Esophagus squamous epithelium (tissue), 5 donors: ENCODE measurements at regions not wholly inside any gene's neighbourhood (a gene's known extent, or its start where the extent isn't known, plus 50 kb on each side); places are given as distances from the start of the nearest gene placed in this dataset.

Experiments
- DNase-seq: peaks from one replicate; lab custom pipeline; 2025; lab: John Stamatoyannopoulos, UW
- H3K27ac ChIP-seq, 4 donors: fragments of 200-600 bp; sonication (generic); one replicate each; pipeline ENCODE4 v1.5.1; 2016 to 2019; ENCODE audit warnings: mild to moderate bottlenecking in 1 of 4
- H3K27me3 ChIP-seq, 4 donors: fragments of 200-600 bp; sonication (generic); 1 replicate in 3 of 4; 2 replicates in 1 of 4; pipeline versions ENCODE4 v1.5.1 to v1.6.0; 2017 to 2021; ENCODE audit warnings: antibody characterized with exemption in 1 of 4
- H3K36me3 ChIP-seq, 3 donors: fragments of 200-600 bp; sonication (generic); one replicate each; pipeline ENCODE4 v1.5.1; 2016 to 2019
- H3K4me1 ChIP-seq, 3 donors: fragments of 200-600 bp; sonication (generic); one replicate each; pipeline ENCODE4 v1.5.1; 2017 to 2019
- H3K4me3 ChIP-seq, 4 donors: fragments of 200-600 bp; sonication (generic); 1 replicate in 3 of 4; 2 replicates in 1 of 4; pipeline ENCODE4 v1.5.1; 2016 to 2019; ENCODE audit warnings: mild to moderate bottlenecking in 2 of 4, moderate library complexity in 1 of 4
- H3K9me3 ChIP-seq, 3 donors: fragments of 200-600 bp; sonication (generic); one replicate each; pipeline ENCODE4 v1.5.1; 2016 to 2019
- POLR2A ChIP-seq, 4 donors: fragments of 450-650 bp; IDR thresholded peaks; one replicate each; pipeline ENCODE4 v1.6.1; 2017; ENCODE audit warnings: antibody characterized with exemption in 4 of 4, mild to moderate bottlenecking in 4 of 4, moderate library complexity in 3 of 4
- WGBS, 2 donors: methylation state at CpG; one replicate each; pipeline ENCODE4 v1.1.5; 2018; 5-methylcytosine and 5-hydroxymethylcytosine counted together
- intact Hi-C: fragments of 100-400 bp; cut with DNase I; formaldehyde crosslinking; loops from one replicate; pipeline ENCODE4 v1.15.0; 2022
- TF ChIP-seq, protein P1 (sequence below), 6 experiments: fragments of 450-650 bp in 4 of 6; fragments of 200-600 bp in 2 of 6; sonication (generic) in 2 of 6; IDR thresholded peaks; one replicate each; pipeline ENCODE4 v1.5.1; 2016 to 2019; ENCODE audit warnings: antibody characterized with exemption in 6 of 6, mild to moderate bottlenecking in 4 of 6, moderate library complexity in 4 of 6
- donor health status: DM: yes; HTN: yes; CAD: no.

DNA sequence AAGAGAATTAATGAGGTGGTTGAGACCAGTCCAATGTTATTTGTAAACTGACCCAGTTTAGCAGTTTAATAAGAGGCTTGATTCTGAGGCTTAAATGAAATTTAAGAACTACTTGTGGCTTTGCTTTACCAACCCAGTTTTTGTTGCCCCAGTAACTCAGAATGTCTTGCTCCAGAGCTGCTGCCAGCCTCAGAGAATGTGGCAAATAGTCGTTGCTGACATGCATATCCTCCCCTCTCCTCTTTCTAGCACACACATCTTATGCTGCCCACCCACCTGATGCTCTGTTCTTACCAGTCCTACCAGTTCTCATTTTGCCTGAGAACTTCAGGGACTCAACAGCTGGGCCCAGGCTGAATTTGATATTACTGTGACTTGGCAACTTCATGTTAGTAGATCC, 92.4 kb upstream of the TSC22D2 start:
- TF ChIP-seq, protein P1, sequence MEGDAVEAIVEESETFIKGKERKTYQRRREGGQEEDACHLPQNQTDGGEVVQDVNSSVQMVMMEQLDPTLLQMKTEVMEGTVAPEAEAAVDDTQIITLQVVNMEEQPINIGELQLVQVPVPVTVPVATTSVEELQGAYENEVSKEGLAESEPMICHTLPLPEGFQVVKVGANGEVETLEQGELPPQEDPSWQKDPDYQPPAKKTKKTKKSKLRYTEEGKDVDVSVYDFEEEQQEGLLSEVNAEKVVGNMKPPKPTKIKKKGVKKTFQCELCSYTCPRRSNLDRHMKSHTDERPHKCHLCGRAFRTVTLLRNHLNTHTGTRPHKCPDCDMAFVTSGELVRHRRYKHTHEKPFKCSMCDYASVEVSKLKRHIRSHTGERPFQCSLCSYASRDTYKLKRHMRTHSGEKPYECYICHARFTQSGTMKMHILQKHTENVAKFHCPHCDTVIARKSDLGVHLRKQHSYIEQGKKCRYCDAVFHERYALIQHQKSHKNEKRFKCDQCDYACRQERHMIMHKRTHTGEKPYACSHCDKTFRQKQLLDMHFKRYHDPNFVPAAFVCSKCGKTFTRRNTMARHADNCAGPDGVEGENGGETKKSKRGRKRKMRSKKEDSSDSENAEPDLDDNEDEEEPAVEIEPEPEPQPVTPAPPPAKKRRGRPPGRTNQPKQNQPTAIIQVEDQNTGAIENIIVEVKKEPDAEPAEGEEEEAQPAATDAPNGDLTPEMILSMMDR (IDR thresholded peaks at IDR 0.05), result no peak
- TF ChIP-seq POLR2A (IDR thresholded peaks at IDR 0.05), result no peak
- 38 to 50% methylated on average over 1 of the region's 1 CpG for WGBS, 2 donors
- no peaks in the 10 kb centered on the region for H3K27me3 ChIP-seq
- peak overlapping the region in 1 of 4 donors; percentile 2 for H3K27ac ChIP-seq
- intact Hi-C loops, result no loop called here
- H3K4me1 ChIP-seq, result peaks cover 3 to 35% (median 7%) of the 10 kb centered on the region in 3 donors
- H3K9me3 ChIP-seq, result no peaks in the 10 kb centered on the region
- no peaks in the 10 kb centered on the region for H3K36me3 ChIP-seq
- H3K4me3 ChIP-seq, result no peak overlapping the region
- no peak for DNase-seq

DNA sequence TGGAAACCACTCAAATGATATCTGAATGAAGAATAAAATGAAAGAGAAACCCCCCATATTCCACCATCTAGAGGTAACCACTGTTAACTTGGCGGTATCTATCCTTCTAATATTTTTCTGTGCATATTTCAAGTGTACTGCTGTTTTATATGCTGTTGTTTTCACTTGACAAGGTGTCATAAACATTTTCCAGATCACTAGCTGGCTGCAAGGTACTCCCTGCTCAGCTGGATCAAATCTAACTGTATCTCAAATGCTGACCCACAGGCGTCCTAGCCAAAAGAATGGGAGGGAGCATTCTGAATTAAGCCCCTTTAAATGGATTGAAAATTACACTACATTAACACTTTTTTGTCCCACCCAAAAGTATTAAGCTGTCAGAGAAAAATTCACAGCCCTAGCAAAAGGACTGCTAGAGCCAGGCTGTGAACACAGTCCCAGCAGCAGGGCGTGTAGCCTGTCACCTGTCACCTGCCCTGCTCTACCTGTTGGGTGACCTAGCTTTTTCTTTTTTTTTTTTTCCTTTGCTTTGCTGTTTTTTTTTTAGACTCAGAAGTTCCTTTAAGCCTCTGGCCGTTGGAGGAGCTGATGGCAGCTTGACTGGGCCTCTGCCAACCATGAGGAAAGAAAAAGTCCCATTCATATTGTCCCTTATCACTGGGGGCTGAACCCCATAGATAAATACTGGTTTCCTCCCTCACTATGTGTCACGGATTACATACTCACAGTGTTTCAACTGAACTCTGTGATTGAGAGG, 93.7 kb upstream of the TSC22D2 start:
- no peak for DNase-seq
- H3K9me3 ChIP-seq, result no peaks in the 10 kb centered on the region
- no peaks in the 10 kb centered on the region for H3K36me3 ChIP-seq
- TF ChIP-seq, protein P1 (IDR thresholded peaks at IDR 0.05), result no peak
- no peak for TF ChIP-seq POLR2A (IDR thresholded peaks at IDR 0.05)
- WGBS, 2 donors, result 48 to 56% methylated on average over 5 of the region's 5 CpGs
- H3K4me1 ChIP-seq, result peaks cover 3 to 22% (median 7%) of the 10 kb centered on the region in 3 donors
- intact Hi-C loops, result no loop called here
- no peaks in the 10 kb centered on the region for H3K27me3 ChIP-seq
- H3K27ac ChIP-seq, result peak overlapping the region; percentile 12 to 63 (median 33)
- H3K4me3 ChIP-seq, result no peak overlapping the region

DNA sequence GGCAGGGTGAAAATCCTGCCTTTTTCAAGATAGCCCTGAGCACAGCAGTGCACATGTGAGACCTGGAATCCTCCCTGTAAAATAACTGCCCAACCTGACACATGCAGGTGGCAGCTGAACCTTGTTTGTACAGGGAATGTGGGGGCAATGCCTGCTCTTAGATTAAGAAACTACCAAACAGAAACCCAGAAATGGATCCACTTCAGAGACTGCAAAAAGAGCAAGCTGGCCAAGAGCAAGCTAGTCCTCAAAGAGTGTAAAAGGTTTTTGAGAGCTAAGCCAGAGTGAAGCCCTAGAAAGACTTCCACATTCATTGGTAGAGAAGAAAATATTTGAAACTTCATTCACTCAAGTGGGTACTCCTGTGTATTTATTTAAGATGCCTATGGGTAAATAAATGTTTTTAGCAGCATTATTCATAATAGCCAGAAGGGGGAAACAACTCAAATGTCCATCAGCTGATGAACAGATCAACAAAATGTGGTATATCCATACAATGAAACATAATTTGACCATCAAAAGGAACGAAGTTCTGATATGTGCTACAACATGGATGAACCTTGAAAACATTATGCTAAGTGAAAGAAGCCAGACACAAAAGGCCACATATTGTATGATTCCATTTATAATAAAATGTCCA, 96.0 kb upstream of the TSC22D2 start:
- intact Hi-C loops, result no loop called here
- no peaks in the 10 kb centered on the region for H3K27me3 ChIP-seq
- H3K27ac ChIP-seq, result no peak overlapping the region
- no peak overlapping the region for H3K4me3 ChIP-seq
- H3K36me3 ChIP-seq, result no peaks in the 10 kb centered on the region
- no peaks in the 10 kb centered on the region for H3K9me3 ChIP-seq
- TF ChIP-seq, protein P1 (IDR thresholded peaks at IDR 0.05), result peak in 1 of 6 experiments; percentile 6
- TF ChIP-seq POLR2A (IDR thresholded peaks at IDR 0.05), result no peak
- WGBS, 2 donors, result 64 to 81% methylated on average over 1 of the region's 1 CpG
- peaks cover 3 to 16% (median 7%) of the 10 kb centered on the region in 3 donors for H3K4me1 ChIP-seq
- DNase-seq, result no peak

DNA sequence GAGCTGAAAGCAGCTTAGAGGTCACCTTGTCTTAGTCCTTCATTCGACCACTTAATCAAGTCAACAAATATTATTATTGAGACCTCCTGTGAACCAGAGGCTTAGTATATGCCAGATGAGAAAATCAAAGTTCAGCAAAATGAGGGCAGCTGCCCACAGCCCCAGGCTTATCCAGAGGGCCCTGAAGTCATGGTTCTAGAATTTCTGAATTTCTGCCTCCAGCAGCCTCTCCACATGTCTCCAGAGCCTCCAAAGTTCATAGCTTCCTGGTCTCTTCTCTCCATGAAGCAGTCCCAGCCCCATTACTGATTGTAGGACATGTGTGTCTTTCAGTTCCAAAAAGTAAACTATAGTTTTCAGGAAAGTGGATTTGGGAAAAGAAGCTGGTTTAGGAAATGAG, 96.9 kb upstream of the TSC22D2 start:
- TF ChIP-seq POLR2A (IDR thresholded peaks at IDR 0.05), result no peak
- TF ChIP-seq, protein P1 (IDR thresholded peaks at IDR 0.05), result no peak
- Histone ChIP-seq H3K4me3 (no peak overlapping the region), H3K36me3 (no peaks in the 10 kb centered on the region), H3K9me3 (no peaks in the 10 kb centered on the region), H3K27me3 (no peaks in the 10 kb centered on the region), H3K27ac (no peak overlapping the region), H3K4me1 (peaks cover 3 to 16% (median 7%) of the 10 kb centered on the region in 3 donors)
- intact Hi-C loops, result no loop called here
- DNase-seq, result no peak
- WGBS, 2 donors, result 80 to 82% methylated on average over 1 of the region's 1 CpG

DNA sequence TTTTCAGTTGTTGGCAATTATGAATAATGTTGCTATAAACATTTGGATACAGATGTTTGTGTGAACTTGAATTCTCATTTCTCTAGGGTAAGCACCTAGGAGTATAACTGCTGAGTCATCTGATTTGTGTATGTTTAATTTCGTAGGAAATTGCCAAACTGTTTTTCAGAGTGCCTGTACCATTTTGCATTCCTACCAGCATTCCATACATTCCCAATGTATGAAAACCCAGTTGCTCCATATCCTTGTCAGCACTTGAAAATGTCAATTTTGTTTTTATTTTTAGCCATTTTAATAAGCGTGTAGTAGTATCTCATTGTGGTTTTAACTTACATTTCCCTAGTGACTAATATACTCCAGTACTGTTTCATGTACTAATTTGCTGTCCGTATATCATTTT, 98.5 kb upstream of the TSC22D2 start:
- intact Hi-C loops, result no loop called here
- 55 to 66% methylated on average over 3 of the region's 3 CpGs for WGBS, 2 donors

More for the DNA sequence above, 98.5 kb upstream of the TSC22D2 start:
- Histone ChIP-seq H3K4me3 (no peak overlapping the region), H3K27me3 (no peaks in the 10 kb centered on the region), H3K9me3 (no peaks in the 10 kb centered on the region), H3K4me1 (peaks cover 0 to 9% (median 1%) of the 10 kb centered on the region in 3 donors), H3K36me3 (no peaks in the 10 kb centered on the region), H3K27ac (no peak overlapping the region)
- no peak for DNase-seq
- no peak for TF ChIP-seq POLR2A (IDR thresholded peaks at IDR 0.05)
- TF ChIP-seq, protein P1 (IDR thresholded peaks at IDR 0.05), result no peak
